HG03469 (cell line): ENCODE measurements at regions not wholly inside any gene's neighbourhood (a gene's known extent, or its start where the extent isn't known, plus 50 kb on each side); places are given as distances from the start of the nearest gene placed in this dataset.

Experiments used
- ATAC-seq: cut with Tn5 transposase; IDR thresholded peaks from one replicate; pipeline ENCODE4 v1.9.1; 2021; ENCODE audit warnings: mild to moderate bottlenecking, moderate library complexity, moderate number of reproducible peaks; ENCODE audit not compliant: unreplicated experiment

- ATAC-seq = no peak
Measured at GRCh38 chr1:94620345-94621031, 78.9 kb upstream of the F3 start.

GRCh38 chr1:94619731-94620130, 78.2 kb upstream of the F3 start:
- no peak for ATAC-seq

GRCh38 chr1:94617957-94618739, 76.6 kb upstream of the F3 start:
- no peak for ATAC-seq

- ATAC-seq = no peak
Measured at GRCh38 chr1:94617134-94617805, 75.7 kb upstream of the F3 start.

- ATAC-seq = no peak
Measured at GRCh38 chr1:94616506-94616905, 74.9 kb upstream of the F3 start.

- no peak for ATAC-seq
Measured at GRCh38 chr1:94614996-94615395, 73.4 kb upstream of the F3 start.

GRCh38 chr1:94614168-94614815, 72.7 kb upstream of the F3 start:
- no peak for ATAC-seq

- ATAC-seq = no peak
Measured at GRCh38 chr1:94612525-94613204, 71.1 kb upstream of the F3 start.

GRCh38 chr1:94611681-94612475, 70.3 kb upstream of the F3 start:
- ATAC-seq = no peak

- ATAC-seq = no peak
Measured at GRCh38 chr1:94609619-94610018, 68.1 kb upstream of the F3 start.

GRCh38 chr1:94608852-94609530, 67.4 kb upstream of the F3 start:
- ATAC-seq = no peak

- ATAC-seq = no peak
Measured at GRCh38 chr1:94608142-94608851, 66.7 kb upstream of the F3 start.

GRCh38 chr1:94607398-94607797, 65.8 kb upstream of the F3 start:
- ATAC-seq = no peak

GRCh38 chr1:94606471-94606870, 64.9 kb upstream of the F3 start:
- no peak for ATAC-seq

- ATAC-seq = no peak
Measured at GRCh38 chr1:94603663-94604062, 62.1 kb upstream of the F3 start.

- ATAC-seq = no peak
Measured at GRCh38 chr1:94602802-94603625, 61.5 kb upstream of the F3 start.

- no peak for ATAC-seq
Measured at GRCh38 chr1:94602316-94602715, 60.8 kb upstream of the F3 start.

- no peak for ATAC-seq
Measured at GRCh38 chr1:94600556-94600955, 59.0 kb upstream of the F3 start.
